ENCODE measurements at regions not wholly inside any gene's neighbourhood (a gene's known extent, or its start where the extent isn't known, plus 50 kb on each side); places are given as distances from the start of the nearest gene placed in this dataset.

DNA sequence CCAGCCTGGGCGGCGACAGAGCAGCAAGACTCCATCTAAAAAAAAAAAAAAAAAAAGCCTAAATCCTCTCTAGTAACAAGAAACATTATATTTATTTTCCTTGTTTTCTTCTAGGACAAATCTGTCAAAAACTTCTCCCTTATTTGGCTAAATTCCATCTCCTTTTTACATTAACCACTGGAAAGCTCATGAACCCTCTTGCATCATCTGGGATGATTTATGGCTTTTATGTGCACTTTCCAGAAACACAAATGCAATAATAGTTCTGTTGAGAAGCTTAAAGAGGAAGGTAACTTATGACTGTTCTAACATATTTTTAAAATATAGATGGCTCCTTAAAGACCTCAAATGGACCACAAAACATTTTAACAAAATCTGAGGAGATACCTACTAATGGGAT lies 526.1 kb upstream of the SPTLC3 start:
- TF ChIP-seq, protein P1, sequence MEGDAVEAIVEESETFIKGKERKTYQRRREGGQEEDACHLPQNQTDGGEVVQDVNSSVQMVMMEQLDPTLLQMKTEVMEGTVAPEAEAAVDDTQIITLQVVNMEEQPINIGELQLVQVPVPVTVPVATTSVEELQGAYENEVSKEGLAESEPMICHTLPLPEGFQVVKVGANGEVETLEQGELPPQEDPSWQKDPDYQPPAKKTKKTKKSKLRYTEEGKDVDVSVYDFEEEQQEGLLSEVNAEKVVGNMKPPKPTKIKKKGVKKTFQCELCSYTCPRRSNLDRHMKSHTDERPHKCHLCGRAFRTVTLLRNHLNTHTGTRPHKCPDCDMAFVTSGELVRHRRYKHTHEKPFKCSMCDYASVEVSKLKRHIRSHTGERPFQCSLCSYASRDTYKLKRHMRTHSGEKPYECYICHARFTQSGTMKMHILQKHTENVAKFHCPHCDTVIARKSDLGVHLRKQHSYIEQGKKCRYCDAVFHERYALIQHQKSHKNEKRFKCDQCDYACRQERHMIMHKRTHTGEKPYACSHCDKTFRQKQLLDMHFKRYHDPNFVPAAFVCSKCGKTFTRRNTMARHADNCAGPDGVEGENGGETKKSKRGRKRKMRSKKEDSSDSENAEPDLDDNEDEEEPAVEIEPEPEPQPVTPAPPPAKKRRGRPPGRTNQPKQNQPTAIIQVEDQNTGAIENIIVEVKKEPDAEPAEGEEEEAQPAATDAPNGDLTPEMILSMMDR (IDR thresholded peaks at IDR 0.05) = no peak
- TF ChIP-seq POLR2A (IDR thresholded peaks at IDR 0.05) = no peak
